ENCODE measurements at regions not wholly inside any gene's neighbourhood (a gene's known extent, or its start where the extent isn't known, plus 50 kb on each side); places are given as distances from the start of the nearest gene placed in this dataset.

- no peak for DNase-seq
Observed at GRCh38 chr18:71189581-71189980, 900.7 kb downstream of the SOCS6 start.

DNA sequence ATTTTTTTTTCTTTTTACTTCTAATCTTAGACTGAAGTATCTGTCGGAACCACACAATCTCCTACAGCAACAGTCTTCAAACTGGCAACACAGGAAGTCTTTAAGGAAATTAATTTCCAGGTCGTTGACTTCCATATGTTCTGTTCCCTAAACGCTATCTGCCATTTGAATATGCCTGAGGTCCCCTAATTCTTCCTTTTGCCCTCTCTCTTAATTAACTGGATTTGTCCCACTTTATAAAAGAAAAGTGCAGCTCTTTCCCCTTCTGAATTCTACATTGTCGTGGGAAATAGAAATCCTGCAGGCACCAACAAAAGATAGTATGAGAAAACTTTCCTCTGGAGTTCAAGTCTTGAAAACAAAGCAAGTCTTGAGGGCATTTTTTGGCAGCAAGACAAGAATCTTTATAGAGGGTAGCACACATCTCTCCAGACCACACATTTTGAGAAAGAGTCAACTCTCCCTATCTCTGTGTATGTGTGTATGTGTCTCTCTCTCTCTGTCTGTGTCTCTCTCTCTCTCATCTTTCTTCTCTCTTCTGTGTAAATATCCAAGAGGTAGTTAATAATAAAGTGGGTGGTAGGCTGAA lies 879.8 kb downstream of the SOCS6 start:
- no peak for DNase-seq

- DNase-seq = no peak
Observed at GRCh38 chr18:71136487-71136886, 847.6 kb downstream of the SOCS6 start.

DNA sequence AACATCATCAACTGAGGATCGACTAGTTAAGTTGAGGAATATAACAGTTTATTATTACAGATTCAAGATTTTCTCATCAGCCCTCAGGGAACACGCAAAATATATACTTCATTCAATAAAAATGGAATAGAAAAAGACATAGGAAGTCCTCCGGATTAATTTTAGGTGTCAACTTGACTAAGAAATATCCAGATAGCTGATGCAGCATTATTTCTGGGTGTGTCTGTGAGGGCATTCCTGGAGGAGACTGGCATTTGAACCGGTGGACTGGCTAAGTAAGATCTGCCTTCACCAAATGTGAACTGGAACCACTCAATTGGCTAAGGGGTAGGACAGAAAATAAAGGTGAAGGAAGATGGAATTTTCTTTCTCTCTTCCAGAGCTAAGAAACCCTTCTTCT lies 845.3 kb downstream of the SOCS6 start:
- DNase-seq = no peak

- no peak for DNase-seq
Observed at GRCh38 chr18:71131918-71132317, 843.1 kb downstream of the SOCS6 start.

DNA sequence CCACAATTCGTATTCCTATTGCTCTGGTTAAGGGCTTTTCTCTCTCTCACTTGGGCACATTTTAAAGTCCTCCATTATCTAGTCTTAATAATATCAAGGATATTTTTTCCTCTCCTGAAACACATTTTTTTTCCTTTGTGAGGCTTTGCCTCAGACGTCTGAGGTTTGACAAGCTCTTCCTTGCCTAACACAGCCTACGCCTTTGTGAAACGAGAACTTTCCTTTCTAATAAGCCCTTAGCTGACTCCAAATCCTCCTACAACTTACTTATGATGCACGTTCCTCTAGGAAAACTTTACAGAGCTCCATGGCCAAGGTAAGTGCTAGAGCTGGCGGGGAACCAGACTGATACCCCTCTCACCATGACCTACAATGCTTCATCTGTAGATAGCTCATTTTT lies 841.5 kb downstream of the SOCS6 start:
- DNase-seq = no peak

DNA sequence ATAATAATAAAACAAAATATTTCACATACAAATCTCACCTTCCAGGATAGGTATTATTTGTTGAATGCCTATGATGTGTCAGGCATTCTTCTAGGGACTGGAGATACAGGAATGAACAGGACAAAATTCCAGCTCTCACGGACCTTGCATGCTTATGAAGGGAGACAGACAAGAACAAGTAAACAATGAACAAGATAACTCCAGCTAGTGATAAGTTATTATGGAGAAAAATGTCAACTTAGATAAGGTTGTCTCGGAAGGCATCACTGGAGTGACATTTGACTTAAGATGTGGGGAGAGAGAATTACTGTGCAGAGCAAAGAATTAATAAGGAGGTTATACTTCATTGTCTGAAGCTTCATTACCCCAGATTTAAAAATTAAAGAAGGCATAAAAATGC lies 836.7 kb downstream of the SOCS6 start:
- no peak for DNase-seq

GRCh38 chr18:71116535-71116934 lies 827.7 kb downstream of the SOCS6 start:
- DNase-seq = no peak

GRCh38 chr18:71115261-71115660 lies 826.4 kb downstream of the SOCS6 start:
- DNase-seq = no peak

DNA sequence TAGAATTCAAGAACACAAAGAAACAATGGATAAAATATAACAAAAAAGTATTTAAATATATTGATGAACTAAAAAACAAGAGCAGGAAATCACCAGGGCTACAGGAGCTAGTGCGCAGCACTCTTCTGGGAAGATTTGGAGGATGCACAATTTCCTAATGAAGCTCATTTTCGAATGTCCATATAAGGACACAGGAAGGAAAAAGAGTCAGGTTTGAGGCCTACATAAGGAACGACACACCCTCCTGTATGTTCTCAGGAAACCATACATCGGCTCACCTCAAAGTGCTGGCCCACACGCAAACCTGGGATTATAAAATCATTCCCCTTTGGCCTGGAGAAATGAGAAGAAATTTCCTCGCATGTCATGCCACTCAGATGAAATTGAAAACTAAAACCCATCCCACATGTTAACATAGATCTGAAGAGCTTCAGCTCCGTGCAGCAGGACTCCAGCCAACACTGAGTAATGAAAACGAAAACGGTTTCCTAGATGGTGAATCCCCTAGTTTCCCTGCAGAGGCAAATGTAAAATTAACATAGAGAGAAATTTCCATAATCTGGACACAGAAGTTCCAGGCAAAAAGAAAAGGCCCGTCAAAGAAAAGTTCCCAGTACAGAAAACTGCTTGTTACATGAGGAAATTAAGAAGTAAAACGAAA lies 825.8 kb downstream of the SOCS6 start:
- DNase-seq = no peak

- DNase-seq = no peak
Observed at GRCh38 chr18:71107244-71107643, 818.4 kb downstream of the SOCS6 start.

DNA sequence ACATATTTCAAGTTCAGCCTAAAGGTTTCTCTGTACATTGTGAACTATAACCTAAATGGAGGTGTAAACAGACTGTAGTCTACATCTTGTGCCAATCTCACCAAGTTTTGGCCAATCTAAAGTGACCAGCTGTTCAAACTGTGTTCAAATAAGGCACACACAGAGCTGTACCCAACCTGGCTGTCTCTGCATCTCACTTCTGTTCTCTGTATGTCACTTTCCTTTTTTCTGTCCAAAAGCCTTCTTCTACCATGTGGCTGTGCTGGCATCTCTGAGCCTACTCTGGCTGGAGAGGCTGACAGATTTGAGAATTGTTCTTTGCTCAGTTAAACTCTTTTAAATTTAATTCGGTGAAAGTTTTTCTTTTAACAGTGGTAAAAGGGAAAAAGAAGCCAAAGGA lies 817.9 kb downstream of the SOCS6 start:
- DNase-seq = no peak

- DNase-seq = no peak
Observed at GRCh38 chr18:71105994-71106546, 817.2 kb downstream of the SOCS6 start.

- no peak for DNase-seq
Observed at GRCh38 chr18:71105078-71105819, 816.4 kb downstream of the SOCS6 start.

DNA sequence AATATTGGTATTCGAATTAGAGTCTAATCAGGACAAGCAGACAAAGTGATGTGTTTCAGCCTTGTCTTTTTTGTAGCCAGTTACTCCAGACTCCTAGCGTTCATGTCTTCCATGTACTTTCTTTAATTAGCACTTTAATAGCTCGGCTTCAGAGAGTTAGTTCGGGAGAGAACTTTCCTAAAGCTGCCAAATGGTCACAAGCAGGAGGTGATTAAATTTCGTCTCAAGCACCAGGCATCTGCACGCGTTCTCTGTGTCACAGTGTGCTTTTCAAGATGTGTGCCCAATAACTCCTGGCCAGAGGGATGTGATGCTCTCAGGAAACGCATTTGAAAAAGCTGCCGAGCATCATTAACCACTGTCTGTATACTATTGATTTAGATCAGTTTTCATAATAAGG lies 790.8 kb downstream of the SOCS6 start:
- DNase-seq = no peak

- DNase-seq = no peak
Observed at GRCh38 chr18:71077451-71077850, 788.6 kb downstream of the SOCS6 start.

- no peak for DNase-seq
Observed at GRCh38 chr18:71075147-71075546, 786.3 kb downstream of the SOCS6 start.

GRCh38 chr18:71068338-71068737 lies 779.5 kb downstream of the SOCS6 start:
- no peak for DNase-seq

DNA sequence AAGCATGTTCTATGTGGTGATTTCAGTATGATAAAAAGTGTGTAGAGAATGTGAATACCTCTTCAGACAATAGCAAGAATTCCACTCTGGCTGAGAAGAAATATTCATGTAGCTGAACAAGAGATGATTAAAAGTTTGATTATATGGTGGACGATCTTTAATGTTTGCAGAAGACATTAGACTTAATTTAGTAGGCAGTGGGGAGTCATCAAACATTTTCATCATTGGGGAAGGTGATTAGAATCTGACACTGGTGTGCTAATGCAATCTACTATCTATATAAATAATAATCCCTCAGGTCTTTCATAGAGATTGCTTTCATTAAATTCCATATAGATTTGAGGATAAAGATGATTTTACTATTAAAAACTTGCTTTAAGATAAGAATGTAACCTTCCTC lies 761.0 kb downstream of the SOCS6 start:
- DNase-seq = no peak

DNA sequence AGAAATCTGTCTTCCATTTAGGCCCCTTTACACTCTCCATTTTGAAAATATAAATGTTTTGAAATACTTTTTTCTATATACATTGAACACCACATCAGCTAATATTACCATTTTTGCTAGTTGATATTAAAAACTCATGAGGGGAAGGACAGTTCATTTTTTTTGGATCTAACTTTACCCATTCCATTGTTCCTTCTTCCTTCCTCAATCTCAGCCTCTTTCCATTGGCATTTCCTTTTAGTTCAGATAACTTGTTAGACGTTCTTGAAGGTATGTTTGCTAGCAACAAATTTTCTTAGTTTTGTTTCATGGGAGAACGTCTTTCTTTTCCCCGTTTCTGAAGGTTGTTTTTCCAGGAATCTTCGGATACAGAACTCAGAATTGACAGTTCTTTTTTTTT lies 759.0 kb downstream of the SOCS6 start:
- no peak for DNase-seq

DNA sequence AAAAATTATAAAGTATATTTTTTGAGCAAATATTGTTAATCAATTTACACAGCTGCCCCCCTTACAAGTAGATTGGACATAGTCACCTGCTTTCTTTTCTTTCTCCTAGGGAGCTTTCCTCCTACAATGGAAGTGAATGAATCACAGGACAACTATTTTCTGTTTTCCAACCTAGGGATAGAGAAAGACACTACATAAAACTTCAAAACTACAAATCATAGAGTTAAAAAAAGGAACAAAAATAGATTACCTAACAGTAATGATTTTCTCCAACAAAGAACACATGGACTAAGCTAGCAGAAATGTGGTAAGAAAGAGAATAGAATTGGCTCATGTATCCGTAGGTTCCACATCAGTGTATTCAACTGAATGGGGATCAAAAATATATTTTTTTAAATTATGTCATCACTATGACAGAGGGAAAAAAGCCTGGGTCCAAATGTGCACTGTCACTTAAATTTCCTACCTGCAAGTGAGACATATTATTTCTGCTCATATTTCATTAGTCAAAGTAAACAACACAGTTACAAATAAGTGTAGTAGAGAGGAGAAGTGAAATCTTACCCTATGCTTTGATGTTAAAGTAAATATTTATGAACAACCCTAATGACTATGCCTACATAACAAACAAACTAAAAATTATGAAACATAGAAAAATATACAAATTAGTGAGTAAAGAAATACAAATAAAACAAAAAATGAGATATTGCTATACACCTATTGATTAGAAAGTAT lies 756.7 kb downstream of the SOCS6 start:
- no peak for DNase-seq

DNA sequence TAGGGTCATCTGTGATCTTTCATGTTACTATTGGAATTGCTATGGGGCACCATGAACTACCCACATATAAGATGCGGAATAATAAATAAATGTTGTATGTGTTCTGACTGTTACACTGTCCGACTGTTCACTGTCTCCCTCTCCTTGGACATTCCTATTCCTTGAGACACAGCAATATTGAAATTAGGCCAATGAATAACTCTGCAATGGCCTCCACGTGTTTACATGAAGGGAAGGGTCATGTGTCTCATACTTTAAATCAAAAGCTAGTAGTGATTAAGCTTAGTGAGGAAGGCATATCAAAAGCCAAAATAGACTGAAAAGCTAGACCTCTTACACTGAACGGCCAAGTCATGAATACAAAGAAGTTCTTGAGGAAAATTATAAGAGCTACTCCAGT lies 751.3 kb downstream of the SOCS6 start:
- no peak for DNase-seq

GRCh38 chr18:71038196-71038595 lies 749.4 kb downstream of the SOCS6 start:
- DNase-seq = no peak
